GM21515 (cell line): ENCODE measurements at regions not wholly inside any gene's neighbourhood (a gene's known extent, or its start where the extent isn't known, plus 50 kb on each side); places are given as distances from the start of the nearest gene placed in this dataset.

Experiments used
- ATAC-seq: cut with Tn5 transposase; IDR thresholded peaks from one replicate; pipeline ENCODE4 v1.9.1; 2021; ENCODE audit not compliant: unreplicated experiment

DNA sequence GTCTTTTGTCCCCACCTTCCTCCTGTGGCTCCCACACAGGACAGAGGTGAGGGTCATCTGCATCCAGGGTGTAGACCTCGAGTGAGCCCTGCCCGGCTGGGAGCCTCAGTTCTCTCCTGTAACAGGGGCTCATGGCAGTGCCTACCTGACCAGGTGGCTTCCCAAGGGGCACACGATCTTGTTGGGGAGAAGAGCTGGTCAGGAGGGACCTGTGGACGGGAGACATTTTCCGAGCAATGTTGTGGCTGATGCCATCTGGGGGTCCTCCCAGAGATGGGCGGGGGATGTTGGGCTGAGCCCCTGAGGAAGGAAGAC, 51.9 kb downstream of the CEBPB start:
- no peak for ATAC-seq

GRCh38 chr20:50242863-50243609, 52.4 kb downstream of the CEBPB start:
- ATAC-seq, result no peak

DNA sequence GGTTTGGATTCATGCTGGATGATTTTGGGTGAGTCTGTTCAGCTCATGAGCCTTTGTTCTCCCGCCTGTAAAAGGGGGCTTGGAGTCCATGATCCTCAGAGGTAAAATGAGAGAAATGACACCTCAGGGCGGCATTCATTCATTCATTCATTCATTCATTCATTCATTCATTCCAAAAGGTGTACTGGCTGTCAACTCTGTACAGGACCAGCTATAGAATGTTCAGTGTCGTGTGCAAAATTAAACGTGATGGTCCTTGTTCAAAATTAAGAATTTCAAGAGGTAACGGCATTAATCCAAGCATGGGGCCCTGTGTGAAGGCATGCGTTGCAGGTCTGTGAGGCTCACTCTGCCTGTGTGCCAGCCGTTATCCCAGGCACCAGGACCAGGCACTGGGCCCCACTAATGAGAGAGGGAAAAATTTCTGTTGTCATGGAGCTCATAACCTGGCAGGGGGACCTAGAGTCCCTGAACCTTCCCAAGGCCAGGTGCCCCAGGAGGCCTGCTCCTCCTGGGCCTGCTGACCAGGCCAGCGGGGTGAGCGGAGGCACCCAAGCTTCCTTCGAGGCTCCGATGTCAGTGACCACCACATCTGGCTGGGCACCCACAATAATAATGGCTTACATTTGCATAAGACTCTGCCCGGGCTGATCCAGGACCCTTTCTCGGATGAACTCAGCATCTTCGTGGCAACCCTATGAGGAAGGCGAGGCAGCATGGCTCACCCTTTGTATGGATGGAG, 53.2 kb downstream of the CEBPB start:
- ATAC-seq, result no peak

DNA sequence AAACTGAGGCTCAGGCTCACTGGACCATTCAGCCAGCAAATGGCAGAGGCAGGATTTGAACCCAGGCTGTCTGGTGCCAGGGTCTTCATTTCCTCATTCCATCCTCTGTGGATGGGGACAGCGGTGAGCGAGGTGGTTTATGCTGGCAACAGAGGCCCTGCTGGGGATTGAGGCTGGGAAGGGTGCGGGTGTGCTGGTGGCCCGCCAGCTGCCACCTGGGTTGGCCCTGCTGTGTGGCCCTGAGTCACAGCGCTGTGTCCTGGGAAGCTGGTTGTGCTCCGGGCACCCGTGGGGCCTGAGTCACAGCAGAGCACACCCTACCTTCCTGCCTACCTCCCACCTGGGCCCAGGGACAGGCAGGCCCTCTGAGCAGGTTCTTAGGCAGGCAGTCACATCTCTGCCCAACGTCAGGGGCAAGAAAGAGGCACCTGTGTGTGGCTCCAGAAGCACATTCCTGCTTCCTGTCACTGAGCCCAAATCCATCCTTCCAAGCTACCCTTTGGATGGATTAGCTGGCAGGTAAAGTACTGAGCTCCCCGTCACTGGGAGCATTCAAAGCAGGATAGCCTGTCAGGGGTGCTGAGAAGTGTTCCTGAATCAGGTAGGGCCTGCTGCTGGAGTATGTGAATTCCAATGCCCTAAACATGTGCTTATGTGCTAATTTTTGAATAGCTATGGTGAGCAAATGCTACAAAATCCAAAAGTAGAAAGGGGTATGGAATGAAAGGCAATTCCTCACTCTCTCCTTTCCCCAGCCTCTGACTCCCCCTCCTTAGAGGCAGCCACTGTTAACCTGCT, 53.9 kb downstream of the CEBPB start:
- no peak for ATAC-seq

DNA sequence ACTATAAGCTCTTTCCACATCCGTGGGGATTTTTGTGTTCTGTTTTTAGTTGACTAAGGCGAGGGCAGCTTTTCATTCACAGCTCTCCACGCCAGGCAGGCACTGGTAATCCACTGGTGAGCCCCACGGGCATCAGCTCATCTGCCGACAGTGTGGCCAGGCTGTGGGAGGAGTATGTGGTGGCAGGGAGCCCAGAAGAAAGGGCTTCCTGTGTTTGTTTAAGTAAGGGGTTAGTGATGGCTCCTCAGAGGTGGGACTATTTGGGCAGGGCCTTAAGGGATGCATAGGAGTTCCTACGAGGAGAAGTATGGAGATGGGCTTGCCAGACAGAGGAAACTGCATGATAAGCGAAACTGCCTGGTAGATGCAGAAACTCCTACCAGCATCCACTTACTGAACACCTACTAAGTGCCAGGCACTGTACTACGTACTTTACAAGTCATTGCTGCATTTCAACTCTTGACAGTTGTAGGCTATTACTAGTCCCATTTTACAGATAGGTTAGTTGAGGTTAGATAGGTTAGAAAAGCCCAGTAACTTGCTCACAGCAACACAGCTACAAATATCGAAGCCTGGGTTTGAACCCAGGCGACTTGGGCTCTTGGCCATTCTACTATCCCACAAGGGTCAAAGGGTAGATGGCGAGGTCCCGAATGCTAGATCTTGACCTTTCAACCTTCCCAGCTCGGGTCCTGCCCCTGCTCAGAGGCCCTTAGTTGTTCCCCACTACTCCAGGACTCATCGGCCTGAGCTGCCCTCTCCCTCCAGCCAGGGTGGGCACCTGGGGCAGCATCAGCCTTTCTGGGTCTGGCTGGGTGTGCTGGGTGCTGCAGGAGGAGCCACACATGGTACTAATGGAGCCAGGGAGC, 55.1 kb downstream of the CEBPB start:
- no peak for ATAC-seq

- no peak for ATAC-seq
Measured at GRCh38 chr20:50246367-50247195, 56.0 kb downstream of the CEBPB start.

DNA sequence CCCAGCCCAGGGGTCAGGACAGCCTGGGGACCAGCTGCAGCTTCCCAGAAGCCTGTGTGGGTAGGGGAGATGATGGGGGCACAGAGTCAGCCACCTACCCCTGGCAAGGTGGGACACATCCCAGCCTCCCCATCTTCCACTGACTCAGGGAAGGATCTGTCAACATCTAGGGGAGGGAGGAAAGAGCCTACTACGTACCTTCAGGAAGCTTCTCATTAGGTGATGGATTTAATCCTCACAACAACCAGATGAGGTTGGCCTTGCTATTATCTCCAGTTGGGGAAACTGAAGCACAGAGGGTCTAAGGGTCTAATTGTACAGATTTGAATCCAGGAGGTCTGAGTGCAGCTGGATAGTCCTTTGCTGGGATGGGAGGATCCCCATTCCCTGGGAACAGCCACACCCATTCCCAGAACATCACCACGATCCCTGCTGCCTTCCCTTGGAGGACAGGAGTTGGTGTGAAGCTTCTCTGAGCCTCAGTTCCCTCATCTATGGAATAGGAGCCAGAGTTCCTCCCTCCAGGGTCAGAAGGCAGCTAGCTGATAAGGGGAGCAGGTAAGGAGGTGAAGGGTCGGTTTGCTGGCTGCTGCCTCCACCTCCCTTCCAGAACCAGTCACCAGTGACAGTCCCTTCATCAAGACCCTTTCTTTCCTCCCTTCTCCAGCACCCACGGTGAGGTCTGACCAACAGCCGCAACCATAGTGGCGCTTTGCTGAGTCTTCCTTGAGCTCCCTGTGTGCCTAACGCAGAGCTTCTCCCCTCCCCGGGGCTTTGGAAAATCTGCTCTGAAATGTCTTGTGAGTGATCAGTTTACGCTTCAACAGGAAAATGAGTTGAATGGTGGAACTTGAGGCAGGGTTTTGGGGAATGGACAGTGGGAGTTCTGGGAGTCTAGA, 56.8 kb downstream of the CEBPB start:
- no peak for ATAC-seq

DNA sequence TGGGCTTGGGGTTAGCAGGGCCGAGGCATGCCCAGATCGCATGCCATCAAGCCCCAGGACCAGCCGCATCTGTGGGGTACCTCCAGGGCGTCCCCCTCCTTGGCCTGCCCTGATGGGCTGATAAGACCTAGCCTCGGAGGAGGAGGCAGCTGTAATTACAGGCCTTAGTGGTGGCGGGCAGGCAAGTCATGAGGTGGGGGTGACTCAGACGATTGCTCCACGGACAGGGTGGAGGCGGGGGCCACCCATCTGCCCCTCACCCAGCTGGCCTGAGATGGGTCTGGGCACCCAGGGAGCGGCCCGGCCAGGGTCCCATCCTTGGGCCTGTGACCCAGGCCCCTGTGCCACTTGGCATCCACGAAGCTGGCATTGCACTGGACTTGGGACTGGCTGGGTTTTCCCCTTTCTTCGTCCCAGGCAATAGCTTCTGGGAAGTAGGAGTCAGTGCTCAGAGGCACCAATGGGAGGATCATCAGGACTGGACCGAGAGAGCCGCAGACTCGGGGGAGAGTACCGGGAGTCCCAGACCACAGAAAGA, 57.5 kb downstream of the CEBPB start:
- no peak for ATAC-seq

GRCh38 chr20:50249447-50250388, 59.1 kb downstream of the CEBPB start:
- no peak for ATAC-seq

GRCh38 chr20:50250679-50251382, 60.2 kb downstream of the CEBPB start:
- ATAC-seq, result no peak

GRCh38 chr20:50251383-50251748, 60.7 kb downstream of the CEBPB start:
- no peak for ATAC-seq

DNA sequence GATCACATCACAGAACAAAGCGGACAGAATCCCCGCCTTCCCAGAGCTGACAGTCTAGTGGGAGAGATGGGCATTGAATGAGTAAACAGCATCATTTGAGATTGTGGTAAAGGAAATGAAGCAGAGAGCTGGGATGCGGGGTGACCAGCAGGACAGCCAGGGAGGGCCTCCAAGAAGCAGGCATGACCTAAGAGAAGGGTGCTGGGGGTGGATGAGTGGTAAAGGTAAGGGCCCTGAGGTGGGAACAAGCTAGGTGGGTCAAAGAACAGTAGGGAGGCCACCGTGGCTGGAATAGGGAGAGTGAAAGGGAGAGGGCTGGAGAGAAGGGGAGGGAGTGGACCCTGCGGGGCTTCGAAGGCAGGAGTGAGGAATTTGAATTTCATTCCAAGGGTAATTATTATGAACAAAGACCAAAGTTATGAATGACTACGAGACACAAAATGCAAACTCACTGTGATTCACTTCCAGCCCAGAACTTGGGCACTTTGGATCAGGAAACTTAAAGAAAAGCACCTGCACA, 61.4 kb downstream of the CEBPB start:
- no peak for ATAC-seq

DNA sequence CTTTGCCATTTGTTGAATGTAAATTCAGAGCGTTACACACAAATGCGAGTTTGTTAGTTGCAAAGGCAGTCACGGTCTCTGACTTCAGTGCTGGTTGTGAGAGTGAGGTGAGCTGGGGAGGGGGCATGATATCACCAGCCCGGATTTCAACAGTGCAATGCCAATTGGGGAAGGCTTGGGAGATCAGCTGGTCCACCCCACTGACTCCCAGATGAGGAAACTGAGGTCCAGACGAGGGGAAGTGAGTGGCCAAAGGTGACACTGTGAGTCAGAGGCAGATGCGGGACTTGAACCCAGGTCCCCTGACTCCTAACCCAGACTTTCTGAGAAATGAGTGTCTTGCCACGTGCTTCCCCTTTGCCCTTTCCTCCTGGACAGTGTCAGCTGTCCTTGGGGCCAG, 62.1 kb downstream of the CEBPB start:
- no peak for ATAC-seq

GRCh38 chr20:50253101-50253500, 62.5 kb downstream of the CEBPB start:
- no peak for ATAC-seq

DNA sequence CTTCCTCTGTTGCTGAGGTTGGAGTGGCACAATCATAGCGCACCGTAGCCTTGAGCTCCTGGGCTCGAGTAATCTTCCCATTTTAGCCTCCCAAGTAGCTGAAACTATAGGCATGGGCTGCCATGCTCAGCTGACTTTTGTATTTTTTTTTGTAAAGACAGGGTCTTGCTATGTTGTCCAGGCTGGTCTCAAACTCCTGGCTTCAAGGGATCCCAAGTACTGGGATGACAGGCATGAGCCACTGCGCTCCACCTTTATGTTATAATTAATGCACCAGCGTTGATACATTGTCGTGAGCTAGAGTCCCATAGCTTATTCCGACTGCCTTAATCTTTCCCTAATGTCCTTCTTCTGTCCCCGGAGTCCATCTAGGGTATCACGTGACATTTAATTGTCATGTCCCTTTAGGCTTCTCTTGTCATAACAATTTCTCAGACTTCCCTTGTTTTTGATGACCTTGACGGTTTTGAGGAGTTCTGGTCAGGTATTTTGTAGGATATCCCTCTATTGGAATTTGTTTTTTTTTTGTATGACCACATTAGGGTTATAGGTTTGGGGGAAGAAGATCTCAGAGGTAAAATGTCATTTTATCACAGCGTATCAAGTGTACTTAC, 63.9 kb downstream of the CEBPB start:
- ATAC-seq, result no peak

DNA sequence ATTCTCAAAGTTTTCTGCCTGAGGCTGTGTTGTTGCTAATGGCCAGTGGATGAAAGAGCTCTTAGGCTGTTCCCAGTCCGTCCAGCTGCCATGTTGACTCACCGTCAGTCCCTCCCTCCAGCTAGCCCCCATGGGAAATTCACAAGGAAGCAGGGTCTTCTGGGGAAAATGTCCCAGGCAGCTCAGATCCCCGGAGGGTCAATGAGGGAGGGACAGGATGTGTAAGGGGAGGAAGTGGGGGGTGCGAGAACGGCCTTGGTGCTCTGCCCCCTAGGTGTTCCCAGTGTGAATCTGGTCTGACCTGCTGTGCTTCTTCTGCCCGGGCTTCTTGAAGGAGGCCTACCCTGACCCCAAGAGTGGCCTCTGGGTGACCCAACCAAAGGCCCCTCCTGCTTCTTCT, 65.9 kb downstream of the CEBPB start:
- no peak for ATAC-seq

DNA sequence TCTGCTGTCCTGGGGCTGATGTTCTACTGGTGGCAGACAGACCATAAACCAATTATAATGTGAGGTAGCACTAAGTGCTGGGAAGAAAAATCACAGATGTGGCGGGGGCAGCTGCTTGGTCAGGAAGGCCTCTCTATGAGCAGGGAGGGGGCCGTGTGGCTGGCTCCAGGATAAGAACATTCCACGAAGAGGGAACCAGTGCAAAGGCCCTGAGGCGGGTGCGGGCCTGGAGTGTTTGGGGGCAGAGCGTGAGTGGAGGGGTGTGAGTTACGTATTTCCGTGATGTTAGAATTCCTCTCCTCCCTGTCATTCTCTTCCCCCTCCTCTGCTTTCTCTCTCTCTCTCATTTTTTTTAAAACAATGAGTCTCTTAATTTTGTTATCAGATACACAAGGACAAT, 67.2 kb downstream of the CEBPB start:
- no peak for ATAC-seq
